Fibroblast of skin of scalp (primary cell): ENCODE measurements at regions not wholly inside any gene's neighbourhood (a gene's known extent, or its start where the extent isn't known, plus 50 kb on each side); places are given as distances from the start of the nearest gene placed in this dataset.
A peak's percentile ranks its signal among the peaks of the same experiment; 100 is the strongest.
"Not testable (repeated sequence)": the region's sequence is repeated elsewhere in the genome, so short reads cannot be mapped to it uniquely, and the experiment has no call there.

Experiments
- DNase-seq: peaks from one replicate; pipeline ENCODE4 v3.0.0-alpha.2; 2013

- not testable (repeated sequence) for DNase-seq
Measured at GRCh38 chr2:66632882-66633281, 198.0 kb downstream of the MEIS1 start.

GRCh38 chr2:66633631-66634030, 198.7 kb downstream of the MEIS1 start:
- no peak for DNase-seq

GRCh38 chr2:66634784-66635183, 199.9 kb downstream of the MEIS1 start:
- DNase-seq = no peak

- DNase-seq = no peak
Measured at GRCh38 chr2:66641685-66642084, 206.8 kb downstream of the MEIS1 start.

- not testable (repeated sequence) for DNase-seq
Measured at GRCh38 chr2:66648081-66648480, 213.2 kb downstream of the MEIS1 start.

- peak; percentile 6 for DNase-seq
Measured at GRCh38 chr2:66649006-66649405, 214.1 kb downstream of the MEIS1 start.

GRCh38 chr2:66651295-66651694, 216.4 kb downstream of the MEIS1 start:
- DNase-seq = no peak

- no peak for DNase-seq
Measured at GRCh38 chr2:66660804-66661203, 225.9 kb downstream of the MEIS1 start.

- DNase-seq = no peak
Measured at GRCh38 chr2:66661253-66662173, 226.6 kb downstream of the MEIS1 start.

- peak; percentile 14 for DNase-seq
Measured at GRCh38 chr2:66665124-66665984, 230.4 kb downstream of the MEIS1 start.

GRCh38 chr2:66667301-66667700, 232.4 kb downstream of the MEIS1 start:
- DNase-seq = no peak

- no peak for DNase-seq
Measured at GRCh38 chr2:66673286-66673685, 238.4 kb downstream of the MEIS1 start.

- DNase-seq = no peak
Measured at GRCh38 chr2:66674087-66674486, 239.2 kb downstream of the MEIS1 start.

- no peak for DNase-seq
Measured at GRCh38 chr2:66675591-66675990, 240.7 kb downstream of the MEIS1 start.

- DNase-seq = no peak
Measured at GRCh38 chr2:66679442-66679841, 244.5 kb downstream of the MEIS1 start.

- no peak for DNase-seq
Measured at GRCh38 chr2:66682476-66682875, 247.6 kb downstream of the MEIS1 start.

GRCh38 chr2:66683064-66683463, 248.1 kb downstream of the MEIS1 start:
- DNase-seq = no peak

GRCh38 chr2:66683599-66683998, 248.7 kb downstream of the MEIS1 start:
- DNase-seq = no peak

- no peak for DNase-seq
Measured at GRCh38 chr2:66684289-66684688, 249.4 kb downstream of the MEIS1 start.

GRCh38 chr2:66686755-66687154, 251.8 kb downstream of the MEIS1 start:
- DNase-seq = peak; percentile 77

GRCh38 chr2:66688951-66689350, 254.0 kb downstream of the MEIS1 start:
- DNase-seq = no peak

- DNase-seq = no peak
Measured at GRCh38 chr2:66689456-66690051, 254.6 kb downstream of the MEIS1 start.
